AG09319 (cell line): ENCODE measurements at regions not wholly inside any gene's neighbourhood (a gene's known extent, or its start where the extent isn't known, plus 50 kb on each side); places are given as distances from the start of the nearest gene placed in this dataset.

ENCODE experiments used
- DNase-seq: peaks from one replicate; pipeline ENCODE4 v3.0.0-alpha.2; 2010; ENCODE audit warnings: low read depth; ENCODE audit errors: extremely low read depth
- CTCF ChIP-seq: IDR thresholded peaks from 2 replicates; pipeline ENCODE4 v1.5.1; 2011; ENCODE audit warnings: low read depth, mild to moderate bottlenecking, inconsistent platforms, low read length, moderate library complexity

GRCh38 chr10:8586504-8586903 lies 532.0 kb downstream of the GATA3 start:
- no peak for DNase-seq
- TF ChIP-seq CTCF, result no peak

DNA sequence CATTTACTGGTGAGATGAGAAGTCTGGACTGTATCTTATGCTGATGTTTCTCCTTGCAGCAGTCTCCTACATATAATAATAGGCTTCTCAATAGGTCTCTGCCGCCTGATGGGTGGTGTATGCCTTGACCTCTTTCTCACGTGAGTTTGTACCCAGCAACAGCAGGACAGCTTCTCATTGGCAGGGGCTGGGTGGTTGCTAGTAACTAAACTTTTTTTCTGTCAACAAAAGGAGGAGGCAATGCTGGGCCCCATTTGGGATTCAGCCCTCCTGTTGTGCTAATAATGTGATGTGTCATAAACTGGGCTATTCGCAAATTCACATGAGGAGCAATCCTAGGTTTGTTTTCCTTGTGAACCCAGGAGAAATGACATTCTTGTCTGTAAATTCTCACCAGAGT lies 533.6 kb downstream of the GATA3 start:
- no peak for DNase-seq
- no peak for TF ChIP-seq CTCF

DNA sequence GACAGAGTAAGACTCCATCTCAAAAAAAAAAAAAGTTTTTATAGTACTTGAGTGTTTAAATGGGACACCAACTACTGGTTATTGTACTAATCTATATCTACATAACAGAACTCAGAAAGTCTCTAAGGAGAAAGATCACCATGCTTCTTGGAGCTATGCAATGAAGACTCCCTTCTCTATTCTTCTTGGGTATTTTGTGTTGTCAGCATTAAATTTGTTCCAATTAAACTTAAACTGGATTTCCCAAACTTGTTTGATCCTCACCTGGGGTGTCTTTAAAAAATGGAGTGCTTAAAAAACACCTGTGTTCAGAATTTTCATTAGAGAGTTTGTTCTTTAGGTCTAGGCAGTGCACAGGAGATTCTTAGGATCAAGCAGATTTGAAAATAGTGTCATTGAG lies 536.0 kb downstream of the GATA3 start:
- no peak for DNase-seq
- no peak for TF ChIP-seq CTCF

GRCh38 chr10:8591640-8592039 lies 537.2 kb downstream of the GATA3 start:
- no peak for DNase-seq
- TF ChIP-seq CTCF, result no peak

GRCh38 chr10:8594176-8594575 lies 539.7 kb downstream of the GATA3 start:
- no peak for DNase-seq
- no peak for TF ChIP-seq CTCF

DNA sequence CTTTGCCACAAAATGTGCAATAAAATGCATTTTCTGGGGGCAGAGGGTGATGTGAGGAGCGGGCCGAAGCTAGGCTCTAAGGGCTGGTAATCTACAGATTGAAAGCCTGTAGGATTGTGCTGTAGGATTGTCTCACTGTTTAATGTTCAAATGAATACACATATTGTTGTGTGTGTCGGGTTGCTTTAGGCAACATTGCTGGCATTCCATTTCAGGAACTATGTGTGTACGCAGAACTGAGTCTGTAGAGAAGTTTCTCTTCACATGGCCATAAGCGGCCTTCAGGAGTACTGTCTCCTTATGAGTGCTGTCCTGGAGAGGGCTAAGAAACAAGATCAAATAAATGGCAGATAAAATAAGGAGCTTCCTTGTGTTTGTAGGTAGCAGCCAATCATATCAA lies 540.2 kb downstream of the GATA3 start:
- TF ChIP-seq CTCF, result no peak
- DNase-seq, result no peak

DNA sequence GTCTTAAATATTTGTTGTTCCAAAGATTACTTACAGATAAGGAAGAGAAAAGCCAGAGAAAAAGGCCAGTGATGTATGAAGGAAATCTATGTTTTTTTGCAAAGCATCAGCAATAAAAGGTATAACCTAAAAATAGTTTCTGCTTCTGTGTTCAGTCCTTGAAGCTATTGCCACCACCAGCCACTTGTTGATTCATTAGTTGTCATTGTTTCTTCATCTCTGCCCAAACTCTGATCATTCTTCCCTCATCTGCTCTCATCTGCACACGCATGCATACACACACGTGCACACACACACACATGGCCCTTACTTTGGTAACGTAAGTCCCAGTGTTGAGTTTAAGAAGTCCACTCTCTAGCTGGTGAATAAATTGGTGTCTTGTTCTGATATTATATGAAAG lies 540.7 kb downstream of the GATA3 start:
- TF ChIP-seq CTCF, result no peak
- no peak for DNase-seq
